Suprapubic skin (tissue), 4 donors: ENCODE measurements at regions not wholly inside any gene's neighbourhood (a gene's known extent, or its start where the extent isn't known, plus 50 kb on each side); places are given as distances from the start of the nearest gene placed in this dataset.

ENCODE experiments used
- CTCF ChIP-seq, 2 donors: fragments of 200-600 bp in 1 of 2; fragments of 450-650 bp in 1 of 2; sonication (generic) in 1 of 2; IDR thresholded peaks; one replicate each; pipeline ENCODE4 v1.5.1; 2016 to 2019; ENCODE audit warnings: antibody characterized with exemption in 2 of 2, mild to moderate bottlenecking in 1 of 2, moderate library complexity in 1 of 2
- EP300 ChIP-seq: sonication (generic); formaldehyde crosslinking; IDR thresholded peaks from one replicate; pipeline ENCODE4 v1.6.1; 2017; ENCODE audit warnings: antibody characterized with exemption
- POLR2A ChIP-seq, 2 donors: fragments of 450-650 bp; IDR thresholded peaks; one replicate each; pipeline ENCODE4 v1.6.1; 2017; ENCODE audit warnings: antibody characterized with exemption in 2 of 2, mild to moderate bottlenecking in 2 of 2, moderate library complexity in 2 of 2
- POLR2AphosphoS5 ChIP-seq, 3 donors: sonication (generic); formaldehyde crosslinking; IDR thresholded peaks; one replicate each; pipeline ENCODE4 v1.6.1; 2017; ENCODE audit warnings: antibody characterized with exemption in 3 of 3

- TF ChIP-seq POLR2A (IDR thresholded peaks at IDR 0.05) (no peak), CTCF (IDR thresholded peaks at IDR 0.05) (no peak), EP300 (no peak), POLR2AphosphoS5 (IDR thresholded peaks at IDR 0.05) (no peak)
Observed at GRCh38 chr2:158038901-158039300, 62.8 kb upstream of the UPP2 start.
